ENCODE measurements at regions not wholly inside any gene's neighbourhood (a gene's known extent, or its start where the extent isn't known, plus 50 kb on each side); places are given as distances from the start of the nearest gene placed in this dataset.

DNA sequence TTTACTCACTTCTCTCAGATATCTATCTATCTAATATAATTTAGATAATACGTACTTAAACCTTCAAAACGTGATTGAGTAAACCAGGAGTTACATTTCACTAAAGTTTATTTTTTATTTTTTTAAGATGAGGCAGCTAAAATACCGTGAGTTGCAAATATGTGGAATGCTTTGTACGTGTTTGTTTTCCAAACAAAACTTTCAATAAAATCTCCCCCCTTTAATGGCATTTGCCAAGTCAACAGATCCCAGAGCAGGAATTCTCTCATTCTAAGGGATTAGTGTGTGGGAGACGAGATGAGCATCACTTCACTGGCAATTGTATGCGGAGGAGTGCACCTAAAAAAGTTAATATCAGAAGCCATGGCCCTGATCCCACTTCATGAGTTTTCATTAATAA, 53.7 kb upstream of the MAGI2 start:
- DNase-seq (ENCODE audit: low read depth in 2 of 3, low spot score in 1 of 3): no peak

DNA sequence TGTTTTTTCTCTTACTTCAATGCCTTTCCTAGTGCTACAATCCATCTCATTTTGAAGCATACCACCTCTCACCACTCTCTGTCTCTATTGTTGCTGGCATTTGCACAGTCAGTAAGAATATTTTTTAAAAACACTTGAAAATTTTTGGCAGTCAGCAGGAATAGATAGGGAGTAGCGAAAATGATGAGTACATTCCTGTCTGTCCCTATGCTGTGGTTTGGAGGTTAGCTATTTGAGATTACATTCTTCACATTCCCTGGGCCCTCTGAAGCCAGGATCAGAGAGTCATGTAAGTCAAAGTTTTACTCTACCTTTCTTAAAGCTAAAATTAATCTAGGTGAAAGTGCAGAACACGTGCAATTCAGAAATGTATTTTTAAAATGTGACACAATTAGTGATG, 53.0 kb upstream of the MAGI2 start:
- DNase-seq (ENCODE audit: low read depth in 2 of 3, low spot score in 1 of 3): no peak

DNA sequence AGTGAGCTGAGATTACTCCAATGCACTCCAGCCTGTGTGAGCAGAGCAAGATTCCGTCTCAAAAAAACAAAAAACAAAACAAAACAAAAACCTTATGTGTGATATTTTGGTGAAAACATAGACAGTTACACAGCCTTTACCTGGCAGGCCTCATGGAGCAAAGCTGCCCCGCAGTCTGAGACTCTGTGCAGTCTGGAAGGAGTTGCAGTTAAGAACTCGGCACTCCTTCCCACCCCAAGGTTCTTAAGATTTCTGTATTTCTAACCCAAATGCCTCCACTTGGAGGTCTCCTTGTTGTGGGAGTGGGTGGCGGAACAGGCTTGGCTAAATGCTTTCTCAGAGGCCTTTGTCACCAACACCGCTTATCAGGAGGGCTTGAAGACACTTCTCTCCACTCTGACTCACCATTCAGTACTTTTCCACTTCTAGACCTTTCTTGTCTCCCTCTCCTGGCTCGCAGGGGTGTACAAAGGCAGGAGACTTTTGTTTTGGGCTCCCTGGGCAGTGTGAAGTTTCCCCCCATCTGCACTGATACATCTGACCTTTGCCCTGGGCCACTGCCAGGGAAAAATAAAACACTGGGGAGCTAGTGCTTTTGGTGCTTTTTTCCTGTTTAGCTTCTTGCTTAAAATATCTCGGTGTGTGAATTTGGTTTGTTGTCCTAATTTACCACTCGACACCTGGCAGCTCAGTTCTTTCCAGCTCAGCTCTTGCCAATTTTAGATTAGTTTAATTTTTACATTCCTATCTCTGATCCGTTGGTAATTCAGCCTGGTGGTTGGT, 51.3 kb upstream of the MAGI2 start:
- no peak for DNase-seq (ENCODE audit: low read depth in 2 of 3, low spot score in 1 of 3)
